DMS114 treated with DMSO at 0.1 percent for 48 hours (cell line): ENCODE measurements at regions not wholly inside any gene's neighbourhood (a gene's known extent, or its start where the extent isn't known, plus 50 kb on each side); places are given as distances from the start of the nearest gene placed in this dataset.

Source experiments
- DNase-seq: peaks from one replicate; lab custom pipeline; 2025; ENCODE audit not compliant: unreplicated experiment; lab: John Stamatoyannopoulos, UW

- DNase-seq, result no peak
These were observed 77.3 kb upstream of the UBAC2 start for GRCh38 chr13:99123101-99124045.

- no peak for DNase-seq
These were observed 76.6 kb upstream of the UBAC2 start for GRCh38 chr13:99124046-99124400.

- no peak for DNase-seq
These were observed 75.8 kb upstream of the UBAC2 start for GRCh38 chr13:99124794-99125316.

- no peak for DNase-seq
These were observed 75.2 kb upstream of the UBAC2 start for GRCh38 chr13:99125326-99125915.

- DNase-seq, result no peak
These were observed 73.8 kb upstream of the UBAC2 start for GRCh38 chr13:99126821-99127220.

GRCh38 chr13:99129050-99129449, 71.6 kb upstream of the UBAC2 start:
- DNase-seq, result no peak

- DNase-seq, result no peak
These were observed 70.7 kb upstream of the UBAC2 start for GRCh38 chr13:99129951-99130350.

- no peak for DNase-seq
These were observed 69.2 kb upstream of the UBAC2 start for GRCh38 chr13:99131410-99131809.

- DNase-seq, result no peak
These were observed 68.3 kb upstream of the UBAC2 start for GRCh38 chr13:99132295-99132835.

GRCh38 chr13:99133230-99133629, 67.4 kb upstream of the UBAC2 start:
- DNase-seq, result no peak

- DNase-seq, result no peak
These were observed 66.8 kb upstream of the UBAC2 start for GRCh38 chr13:99133848-99134247.

GRCh38 chr13:99135591-99135990, 65.1 kb upstream of the UBAC2 start:
- no peak for DNase-seq

GRCh38 chr13:99136427-99136954, 64.2 kb upstream of the UBAC2 start:
- DNase-seq, result no peak

- no peak for DNase-seq
These were observed 59.8 kb upstream of the UBAC2 start for GRCh38 chr13:99140831-99141230.

- no peak for DNase-seq
These were observed 56.8 kb upstream of the UBAC2 start for GRCh38 chr13:99143904-99144303.

GRCh38 chr13:99144306-99144705, 56.3 kb upstream of the UBAC2 start:
- DNase-seq, result no peak

- DNase-seq, result no peak
These were observed 55.2 kb upstream of the UBAC2 start for GRCh38 chr13:99145461-99145860.

GRCh38 chr13:99150575-99151361, 49.9 kb upstream of the UBAC2 start:
- no peak for DNase-seq
